ENCODE measurements at regions not wholly inside any gene's neighbourhood (a gene's known extent, or its start where the extent isn't known, plus 50 kb on each side); places are given as distances from the start of the nearest gene placed in this dataset.

GRCh38 chr18:45370255-45371010 lies 244.8 kb upstream of the SLC14A2 start:
- H3K4me3 ChIP-seq (replicated peaks; ENCODE audit: low read depth, low read length), result no peak overlapping the region
- DNase-seq (ENCODE audit: extremely low read depth, insufficient read length), result no peak
- no peak for TF ChIP-seq CTCF (IDR thresholded peaks at IDR 0.05; ENCODE audit: insufficient read depth, low read length, poor library complexity, severe bottlenecking)
- H3K27me3 ChIP-seq (replicated peaks; ENCODE audit: control insufficient read depth, insufficient read depth, low read length), result no peaks in the 10 kb centered on the region; the same call in 1 of the 2 replicates
- no peaks in the 10 kb centered on the region for H3K36me3 ChIP-seq (ENCODE audit: control insufficient read depth, insufficient read depth, low read length)

- no peaks in the 10 kb centered on the region for H3K36me3 ChIP-seq (ENCODE audit: control insufficient read depth, insufficient read depth, low read length)
- no peak overlapping the region for H3K4me3 ChIP-seq (replicated peaks; ENCODE audit: low read depth, low read length)
- DNase-seq (ENCODE audit: extremely low read depth, insufficient read length), result no peak
- TF ChIP-seq CTCF (IDR thresholded peaks at IDR 0.05; ENCODE audit: insufficient read depth, low read length, poor library complexity, severe bottlenecking), result no peak
- no peaks in the 10 kb centered on the region for H3K27me3 ChIP-seq (replicated peaks; ENCODE audit: control insufficient read depth, insufficient read depth, low read length)
These were observed 241.9 kb upstream of the SLC14A2 start for GRCh38 chr18:45373286-45373880.

- TF ChIP-seq CTCF (IDR thresholded peaks at IDR 0.05; ENCODE audit: insufficient read depth, low read length, poor library complexity, severe bottlenecking), result no peak
- H3K36me3 ChIP-seq (ENCODE audit: control insufficient read depth, insufficient read depth, low read length), result no peaks in the 10 kb centered on the region
- no peak for DNase-seq (ENCODE audit: extremely low read depth, insufficient read length)
These were observed 241.0 kb upstream of the SLC14A2 start for GRCh38 chr18:45374236-45374635.

GRCh38 chr18:45374878-45375630 lies 240.2 kb upstream of the SLC14A2 start:
- DNase-seq (ENCODE audit: extremely low read depth, insufficient read length), result no peak
- H3K27me3 ChIP-seq (replicated peaks; ENCODE audit: control insufficient read depth, insufficient read depth, low read length), result no peaks in the 10 kb centered on the region
- H3K4me3 ChIP-seq (replicated peaks; ENCODE audit: low read depth, low read length), result no peak overlapping the region
- H3K36me3 ChIP-seq (ENCODE audit: control insufficient read depth, insufficient read depth, low read length), result no peaks in the 10 kb centered on the region
- TF ChIP-seq CTCF (IDR thresholded peaks at IDR 0.05; ENCODE audit: insufficient read depth, low read length, poor library complexity, severe bottlenecking), result no peak

More at GRCh38 chr18:45374236-45374635, 241.0 kb upstream of the SLC14A2 start:
- Histone ChIP-seq H3K4me3 (replicated peaks; ENCODE audit: low read depth, low read length) (no peak overlapping the region), H3K27me3 (replicated peaks; ENCODE audit: control insufficient read depth, insufficient read depth, low read length) (no peaks in the 10 kb centered on the region)

- Histone ChIP-seq H3K36me3 (ENCODE audit: control insufficient read depth, insufficient read depth, low read length) (no peaks in the 10 kb centered on the region), H3K4me3 (replicated peaks; ENCODE audit: low read depth, low read length) (no peak overlapping the region), H3K27me3 (replicated peaks; ENCODE audit: control insufficient read depth, insufficient read depth, low read length) (no peaks in the 10 kb centered on the region)
- TF ChIP-seq CTCF (IDR thresholded peaks at IDR 0.05; ENCODE audit: insufficient read depth, low read length, poor library complexity, severe bottlenecking), result no peak
- DNase-seq (ENCODE audit: extremely low read depth, insufficient read length), result no peak
These were observed 239.1 kb upstream of the SLC14A2 start for GRCh38 chr18:45376193-45376592.

Measured in GM06990 (cell line).